MM.1S (cell line): ENCODE measurements at regions not wholly inside any gene's neighbourhood (a gene's known extent, or its start where the extent isn't known, plus 50 kb on each side); places are given as distances from the start of the nearest gene placed in this dataset.

Source experiments
- DNase-seq: peaks from one replicate; pipeline ENCODE4 v3.0.0-alpha.2; 2015
- H2AFZ ChIP-seq: fragments of 300-600 bp; sonication (generic); 2 replicates; pipeline ENCODE4 v1.6.0; 2016; ENCODE audit warnings: antibody characterized with exemption, low read length
- H3F3A ChIP-seq: fragments of 300-600 bp; sonication (generic); 2 replicates; pipeline ENCODE4 v1.6.1; 2016; ENCODE audit warnings: mild to moderate bottlenecking, antibody characterized with exemption, low read length, moderate library complexity, mixed read lengths; ENCODE audit not compliant: insufficient read depth
- H3K27ac ChIP-seq: fragments of 300-600 bp; sonication (generic); 2 replicates; pipeline ENCODE4 v1.5.1; 2016; ENCODE audit warnings: mild to moderate bottlenecking, low read length
- H3K27me3 ChIP-seq: fragments of 300-600 bp; sonication (generic); replicated peaks from 2 replicates; pipeline ENCODE4 v1.6.0; 2016; ENCODE audit warnings: low read length; ENCODE audit not compliant: insufficient read depth
- H3K36me3 ChIP-seq: fragments of 300-600 bp; sonication (generic); replicated peaks from 2 replicates; pipeline ENCODE4 v1.6.1; 2016; ENCODE audit warnings: mild to moderate bottlenecking, low read length, mixed read lengths; ENCODE audit not compliant: insufficient read depth
- H3K4me1 ChIP-seq: fragments of 300-600 bp; sonication (generic); 2 replicates; pipeline ENCODE4 v1.6.1; 2016; ENCODE audit warnings: low read length, mixed read lengths
- H3K4me2 ChIP-seq: fragments of 300-600 bp; sonication (generic); 2 replicates; pipeline ENCODE4 v1.6.0; 2016; ENCODE audit warnings: low read depth, low read length
- H3K4me3 ChIP-seq: fragments of 300-600 bp; sonication (generic); 2 replicates; pipeline ENCODE4 v1.5.1; 2016; ENCODE audit warnings: low read length, mixed read lengths
- H3K79me2 ChIP-seq: fragments of 300-600 bp; sonication (generic); 2 replicates; pipeline ENCODE4 v1.6.1; 2016; ENCODE audit warnings: mixed run types, low read length, mixed read lengths
- H3K9ac ChIP-seq: fragments of 300-600 bp; sonication (generic); 2 replicates; pipeline ENCODE4 v1.6.1; 2016; ENCODE audit warnings: low read length, mixed read lengths
- H3K9me2 ChIP-seq: fragments of 300-600 bp; sonication (generic); replicated peaks from 2 replicates; pipeline ENCODE4 v1.6.1; 2016; ENCODE audit warnings: mild to moderate bottlenecking, low read length, mixed read lengths; ENCODE audit not compliant: insufficient read depth
- H3K9me3 ChIP-seq: fragments of 300-600 bp; sonication (generic); replicated peaks from 2 replicates; pipeline ENCODE4 v1.6.1; 2016; ENCODE audit warnings: mild to moderate bottlenecking, low read length, mixed read lengths; ENCODE audit not compliant: insufficient read depth
- H4K20me1 ChIP-seq: fragments of 300-600 bp; sonication (generic); 2 replicates; pipeline ENCODE4 v1.6.1; 2016; ENCODE audit warnings: mild to moderate bottlenecking, low read length, moderate library complexity, mixed read lengths; ENCODE audit not compliant: insufficient read depth
- CTCF ChIP-seq: fragments of 300-600 bp; sonication (generic); IDR thresholded peaks from 2 replicates; pipeline ENCODE4 v1.5.1; 2016; ENCODE audit warnings: antibody characterized with exemption, low read length, mixed read lengths
- EZH2 ChIP-seq: fragments of 300-600 bp; sonication (generic); optimal IDR thresholded peaks from 2 replicates; pipeline ENCODE3; 2017; ENCODE audit warnings: low read depth, mild to moderate bottlenecking, antibody characterized with exemption, low read length, mixed read lengths
- EZH2phosphoT487 ChIP-seq: fragments of 300-600 bp; sonication (generic); IDR thresholded peaks from 2 replicates; pipeline ENCODE4 v1.6.1; 2018; ENCODE audit warnings: antibody characterized with exemption, low read length

- Histone ChIP-seq H3K4me2 (no peak overlapping the region), H3K79me2 (no peaks in the 10 kb centered on the region), H3K4me3 (no peak overlapping the region), H3K9me2 (0 out of 2 replicates have a peak, but pooled peaks cover 2% of the 10 kb centered on the region), H3K27me3 (no peaks in the 10 kb centered on the region), H4K20me1 (no peaks in the 10 kb centered on the region), H3F3A (no peaks in the 10 kb centered on the region), H3K9me3 (no peaks in the 10 kb centered on the region), H2AFZ (no peak overlapping the region), H3K36me3 (no peaks in the 10 kb centered on the region), H3K27ac (no peak overlapping the region), H3K4me1 (no peaks in the 10 kb centered on the region), H3K9ac (no peak overlapping the region)
- no peak for TF ChIP-seq EZH2phosphoT487
- TF ChIP-seq EZH2: no peak
- TF ChIP-seq CTCF: no peak
- DNase-seq: no peak
Measured at GRCh38 chr12:39012870-39013269, 107.5 kb upstream of the CPNE8 start.

- Histone ChIP-seq H3K4me3 (no peak overlapping the region), H3K4me2 (no peak overlapping the region), H3F3A (no peaks in the 10 kb centered on the region), H3K9me3 (no peaks in the 10 kb centered on the region), H3K9me2 (0 out of 2 replicates have a peak, but pooled peaks cover 2% of the 10 kb centered on the region), H3K27ac (no peak overlapping the region), H2AFZ (no peak overlapping the region), H4K20me1 (no peaks in the 10 kb centered on the region), H3K27me3 (no peaks in the 10 kb centered on the region), H3K4me1 (no peaks in the 10 kb centered on the region), H3K79me2 (no peaks in the 10 kb centered on the region), H3K9ac (no peak overlapping the region), H3K36me3 (no peaks in the 10 kb centered on the region)
- DNase-seq: no peak
- no peak for TF ChIP-seq EZH2
- no peak for TF ChIP-seq EZH2phosphoT487
- no peak for TF ChIP-seq CTCF
Measured at GRCh38 chr12:39011166-39011565, 105.8 kb upstream of the CPNE8 start.

GRCh38 chr12:39010406-39010805, 105.0 kb upstream of the CPNE8 start:
- Histone ChIP-seq H2AFZ (no peak overlapping the region), H3K9me2 (0 out of 2 replicates have a peak, but pooled peaks cover 2% of the 10 kb centered on the region), H3K9me3 (no peaks in the 10 kb centered on the region), H3K27ac (no peak overlapping the region), H3K9ac (no peak overlapping the region), H3F3A (no peaks in the 10 kb centered on the region), H3K36me3 (no peaks in the 10 kb centered on the region), H3K79me2 (no peaks in the 10 kb centered on the region), H4K20me1 (no peaks in the 10 kb centered on the region), H3K4me1 (no peaks in the 10 kb centered on the region), H3K27me3 (no peaks in the 10 kb centered on the region), H3K4me3 (no peak overlapping the region), H3K4me2 (no peak overlapping the region)
- no peak for DNase-seq
- TF ChIP-seq EZH2 (no peak), EZH2phosphoT487 (no peak), CTCF (no peak)
